Cardiac septum (tissue), 1 donor: ENCODE measurements at regions not wholly inside any gene's neighbourhood (a gene's known extent, or its start where the extent isn't known, plus 50 kb on each side); places are given as distances from the start of the nearest gene placed in this dataset.
"Not testable (repeated sequence)": the region's sequence is repeated elsewhere in the genome, so short reads cannot be mapped to it uniquely, and the experiment has no call there.

Experiments used
- DNase-seq: peaks from one replicate; pipeline ENCODE4 v3.0.0-alpha.2; 2020; ENCODE audit warnings: low spot score
- intact Hi-C: fragments of 100-400 bp; cut with DNase I; formaldehyde crosslinking; loops from one replicate; pipeline ENCODE4 v1.14.0; 2022
- donor health status: DM: no; HTN: no; CAD: no.

GRCh38 chr11:82403640-82404305 lies 329.9 kb downstream of the FAM181B start:
- no peak for DNase-seq
- intact Hi-C loops = no loop called here

- intact Hi-C loops = no loop called here
- no peak for DNase-seq
Measured at GRCh38 chr11:82398300-82398815, 335.3 kb downstream of the FAM181B start.

- DNase-seq, intact Hi-C loops: not testable (repeated sequence)
Measured at GRCh38 chr11:82396639-82397038, 337.0 kb downstream of the FAM181B start.

- intact Hi-C loops = no loop called here
- no peak for DNase-seq
Measured at GRCh38 chr11:82384308-82384707, 349.4 kb downstream of the FAM181B start.

GRCh38 chr11:82373781-82374542 lies 359.7 kb downstream of the FAM181B start:
- intact Hi-C loops = no loop called here
- DNase-seq = no peak

- intact Hi-C loops = no loop called here
- no peak for DNase-seq
Measured at GRCh38 chr11:82365351-82365750, 368.3 kb downstream of the FAM181B start.

- DNase-seq = no peak
- intact Hi-C loops = no loop called here
Measured at GRCh38 chr11:82356316-82356715, 377.3 kb downstream of the FAM181B start.

GRCh38 chr11:82355313-82355823 lies 378.3 kb downstream of the FAM181B start:
- intact Hi-C loops = no loop called here
- no peak for DNase-seq

- intact Hi-C loops = no loop called here
- DNase-seq = no peak
Measured at GRCh38 chr11:82326853-82327252, 406.8 kb downstream of the FAM181B start.

GRCh38 chr11:82321206-82321605 lies 412.5 kb downstream of the FAM181B start:
- DNase-seq = no peak
- intact Hi-C loops = no loop called here

- no peak for DNase-seq
- intact Hi-C loops = no loop called here
Measured at GRCh38 chr11:82315093-82315492, 418.6 kb downstream of the FAM181B start.

GRCh38 chr11:82308979-82309378 lies 424.7 kb downstream of the FAM181B start:
- DNase-seq = no peak
- intact Hi-C loops = no loop called here

- intact Hi-C loops = no loop called here
- no peak for DNase-seq
Measured at GRCh38 chr11:82305123-82305522, 428.5 kb downstream of the FAM181B start.

- intact Hi-C loops = no loop called here
- DNase-seq = no peak
Measured at GRCh38 chr11:82303671-82304070, 430.0 kb downstream of the FAM181B start.

GRCh38 chr11:82288471-82288870 lies 445.2 kb downstream of the FAM181B start:
- no peak for DNase-seq
- intact Hi-C loops = no loop called here

- intact Hi-C loops = no loop called here
- no peak for DNase-seq
Measured at GRCh38 chr11:82270870-82271269, 462.8 kb downstream of the FAM181B start.

- DNase-seq = no peak
- intact Hi-C loops = no loop called here
Measured at GRCh38 chr11:82268627-82269026, 465.0 kb downstream of the FAM181B start.

GRCh38 chr11:82267186-82267585 lies 466.5 kb downstream of the FAM181B start:
- no peak for DNase-seq
- intact Hi-C loops = no loop called here

GRCh38 chr11:82261367-82261766 lies 472.3 kb downstream of the FAM181B start:
- no peak for DNase-seq
- intact Hi-C loops = no loop called here

GRCh38 chr11:82250047-82250446 lies 483.6 kb downstream of the FAM181B start:
- DNase-seq = no peak
- intact Hi-C loops = no loop called here

- intact Hi-C loops = no loop called here
- DNase-seq = no peak
Measured at GRCh38 chr11:82246926-82247325, 486.7 kb downstream of the FAM181B start.
